ENCODE measurements at regions not wholly inside any gene's neighbourhood (a gene's known extent, or its start where the extent isn't known, plus 50 kb on each side); places are given as distances from the start of the nearest gene placed in this dataset.

DNA sequence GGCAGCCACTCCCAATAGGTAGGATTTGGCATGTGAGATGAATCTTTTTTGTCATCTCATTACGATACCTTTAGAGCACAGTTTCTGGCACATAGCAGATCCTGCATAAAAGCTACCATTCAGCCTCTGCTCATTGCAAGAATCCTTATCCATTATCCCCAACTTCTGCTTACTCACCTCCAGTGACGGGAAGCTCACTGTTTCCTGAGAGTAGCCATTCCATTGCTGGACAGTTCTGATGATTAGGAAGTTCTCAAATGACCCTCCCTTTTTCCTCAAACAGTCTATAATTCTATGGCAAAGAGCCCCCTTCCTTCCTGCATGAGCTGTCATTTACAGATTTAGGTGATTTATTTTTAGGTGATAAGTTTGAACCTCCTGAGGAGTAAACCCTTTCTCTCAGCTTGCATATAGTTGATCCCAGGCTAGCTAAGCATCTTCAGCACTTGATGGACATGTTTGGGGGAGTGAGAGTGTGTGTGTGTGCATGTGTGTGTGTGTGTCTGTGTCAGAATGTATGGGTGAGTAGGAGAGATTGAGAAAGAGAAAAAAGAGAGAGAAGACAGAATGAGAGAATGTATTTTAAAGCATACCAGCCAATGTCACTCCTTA is 109.7 kb downstream of the LSM3 start:
- TF ChIP-seq, protein P1, sequence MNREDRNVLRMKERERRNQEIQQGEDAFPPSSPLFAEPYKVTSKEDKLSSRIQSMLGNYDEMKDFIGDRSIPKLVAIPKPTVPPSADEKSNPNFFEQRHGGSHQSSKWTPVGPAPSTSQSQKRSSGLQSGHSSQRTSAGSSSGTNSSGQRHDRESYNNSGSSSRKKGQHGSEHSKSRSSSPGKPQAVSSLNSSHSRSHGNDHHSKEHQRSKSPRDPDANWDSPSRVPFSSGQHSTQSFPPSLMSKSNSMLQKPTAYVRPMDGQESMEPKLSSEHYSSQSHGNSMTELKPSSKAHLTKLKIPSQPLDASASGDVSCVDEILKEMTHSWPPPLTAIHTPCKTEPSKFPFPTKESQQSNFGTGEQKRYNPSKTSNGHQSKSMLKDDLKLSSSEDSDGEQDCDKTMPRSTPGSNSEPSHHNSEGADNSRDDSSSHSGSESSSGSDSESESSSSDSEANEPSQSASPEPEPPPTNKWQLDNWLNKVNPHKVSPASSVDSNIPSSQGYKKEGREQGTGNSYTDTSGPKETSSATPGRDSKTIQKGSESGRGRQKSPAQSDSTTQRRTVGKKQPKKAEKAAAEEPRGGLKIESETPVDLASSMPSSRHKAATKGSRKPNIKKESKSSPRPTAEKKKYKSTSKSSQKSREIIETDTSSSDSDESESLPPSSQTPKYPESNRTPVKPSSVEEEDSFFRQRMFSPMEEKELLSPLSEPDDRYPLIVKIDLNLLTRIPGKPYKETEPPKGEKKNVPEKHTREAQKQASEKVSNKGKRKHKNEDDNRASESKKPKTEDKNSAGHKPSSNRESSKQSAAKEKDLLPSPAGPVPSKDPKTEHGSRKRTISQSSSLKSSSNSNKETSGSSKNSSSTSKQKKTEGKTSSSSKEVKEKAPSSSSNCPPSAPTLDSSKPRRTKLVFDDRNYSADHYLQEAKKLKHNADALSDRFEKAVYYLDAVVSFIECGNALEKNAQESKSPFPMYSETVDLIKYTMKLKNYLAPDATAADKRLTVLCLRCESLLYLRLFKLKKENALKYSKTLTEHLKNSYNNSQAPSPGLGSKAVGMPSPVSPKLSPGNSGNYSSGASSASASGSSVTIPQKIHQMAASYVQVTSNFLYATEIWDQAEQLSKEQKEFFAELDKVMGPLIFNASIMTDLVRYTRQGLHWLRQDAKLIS (CRISPR knock-in tag; IDR thresholded peaks at IDR 0.05; ENCODE audit: borderline replicate concordance): no peak
- TF ChIP-seq KAT7 (CRISPR knock-in tag; IDR thresholded peaks at IDR 0.05; ENCODE audit: borderline replicate concordance) (no peak), ATF1 (CRISPR knock-in tag; IDR thresholded peaks at IDR 0.05) (no peak), FOXK1 (CRISPR knock-in tag; IDR thresholded peaks at IDR 0.05) (no peak), FOXJ3 (CRISPR knock-in tag; IDR thresholded peaks at IDR 0.05; ENCODE audit: borderline replicate concordance) (no peak), FOXP1 (CRISPR knock-in tag; IDR thresholded peaks at IDR 0.05; ENCODE audit: borderline replicate concordance) (no peak), ESRRA (CRISPR knock-in tag; IDR thresholded peaks at IDR 0.05; ENCODE audit: borderline replicate concordance) (no peak), HMGA2 (CRISPR knock-in tag; IDR thresholded peaks at IDR 0.05) (no peak)
- TF ChIP-seq, protein P2, sequence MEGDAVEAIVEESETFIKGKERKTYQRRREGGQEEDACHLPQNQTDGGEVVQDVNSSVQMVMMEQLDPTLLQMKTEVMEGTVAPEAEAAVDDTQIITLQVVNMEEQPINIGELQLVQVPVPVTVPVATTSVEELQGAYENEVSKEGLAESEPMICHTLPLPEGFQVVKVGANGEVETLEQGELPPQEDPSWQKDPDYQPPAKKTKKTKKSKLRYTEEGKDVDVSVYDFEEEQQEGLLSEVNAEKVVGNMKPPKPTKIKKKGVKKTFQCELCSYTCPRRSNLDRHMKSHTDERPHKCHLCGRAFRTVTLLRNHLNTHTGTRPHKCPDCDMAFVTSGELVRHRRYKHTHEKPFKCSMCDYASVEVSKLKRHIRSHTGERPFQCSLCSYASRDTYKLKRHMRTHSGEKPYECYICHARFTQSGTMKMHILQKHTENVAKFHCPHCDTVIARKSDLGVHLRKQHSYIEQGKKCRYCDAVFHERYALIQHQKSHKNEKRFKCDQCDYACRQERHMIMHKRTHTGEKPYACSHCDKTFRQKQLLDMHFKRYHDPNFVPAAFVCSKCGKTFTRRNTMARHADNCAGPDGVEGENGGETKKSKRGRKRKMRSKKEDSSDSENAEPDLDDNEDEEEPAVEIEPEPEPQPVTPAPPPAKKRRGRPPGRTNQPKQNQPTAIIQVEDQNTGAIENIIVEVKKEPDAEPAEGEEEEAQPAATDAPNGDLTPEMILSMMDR (IDR thresholded peaks at IDR 0.05): no peak
- TF ChIP-seq, protein P3, sequence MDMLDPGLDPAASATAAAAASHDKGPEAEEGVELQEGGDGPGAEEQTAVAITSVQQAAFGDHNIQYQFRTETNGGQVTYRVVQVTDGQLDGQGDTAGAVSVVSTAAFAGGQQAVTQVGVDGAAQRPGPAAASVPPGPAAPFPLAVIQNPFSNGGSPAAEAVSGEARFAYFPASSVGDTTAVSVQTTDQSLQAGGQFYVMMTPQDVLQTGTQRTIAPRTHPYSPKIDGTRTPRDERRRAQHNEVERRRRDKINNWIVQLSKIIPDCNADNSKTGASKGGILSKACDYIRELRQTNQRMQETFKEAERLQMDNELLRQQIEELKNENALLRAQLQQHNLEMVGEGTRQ (CRISPR knock-in tag; IDR thresholded peaks at IDR 0.05): no peak

Data from WTC11 (cell line).